C4-2B (cell line): ENCODE measurements at regions not wholly inside any gene's neighbourhood (a gene's known extent, or its start where the extent isn't known, plus 50 kb on each side); places are given as distances from the start of the nearest gene placed in this dataset.

Experiments
- H3K27ac ChIP-seq: fragments of 450-650 bp; 2 replicates; pipeline ENCODE4 v1.5.1; 2017
- CTCF ChIP-seq: fragments of 450-650 bp; conservative IDR thresholded peaks from 2 replicates; pipeline ENCODE4 v1.5.1; 2017; ENCODE audit warnings: mild to moderate bottlenecking
- ZFX ChIP-seq: fragments of 450-650 bp; IDR thresholded peaks from 2 replicates; pipeline ENCODE4 v1.6.1; 2017

GRCh38 chr5:178793151-178793550 lies 62.7 kb upstream of the ZNF354A start:
- TF ChIP-seq ZFX (no peak), CTCF (peak; percentile 86)

GRCh38 chr5:178791976-178792375 lies 61.5 kb upstream of the ZNF354A start:
- H3K27ac ChIP-seq, result no peak overlapping the region
- TF ChIP-seq CTCF (no peak), ZFX (no peak)

More at GRCh38 chr5:178793151-178793550, 62.7 kb upstream of the ZNF354A start:
- H3K27ac ChIP-seq, result no peak overlapping the region

GRCh38 chr5:178790371-178790770 lies 59.9 kb upstream of the ZNF354A start:
- no peak overlapping the region for H3K27ac ChIP-seq
- TF ChIP-seq CTCF, result no peak
- no peak for TF ChIP-seq ZFX

GRCh38 chr5:178788381-178789085 lies 58.1 kb upstream of the ZNF354A start:
- TF ChIP-seq ZFX (no peak), CTCF (no peak)
- H3K27ac ChIP-seq, result no peak overlapping the region

GRCh38 chr5:178787889-178788288 lies 57.4 kb upstream of the ZNF354A start:
- no peak overlapping the region for H3K27ac ChIP-seq
- TF ChIP-seq ZFX (no peak), CTCF (no peak)

GRCh38 chr5:178786859-178787499 lies 56.5 kb upstream of the ZNF354A start:
- H3K27ac ChIP-seq, result no peak overlapping the region

More at GRCh38 chr5:178786859-178787499, 56.5 kb upstream of the ZNF354A start:
- no peak for TF ChIP-seq ZFX
- no peak for TF ChIP-seq CTCF
